OCI-LY7 (cell line): ENCODE measurements at regions not wholly inside any gene's neighbourhood (a gene's known extent, or its start where the extent isn't known, plus 50 kb on each side); places are given as distances from the start of the nearest gene placed in this dataset.

Experiments used
- CTCF ChIP-seq: fragments of 200-600 bp; sonication (generic); conservative IDR thresholded peaks from 2 replicates; pipeline ENCODE4 v1.5.1; 2014; ENCODE audit warnings: mild to moderate bottlenecking, antibody characterized with exemption, low read length, moderate library complexity, mixed read lengths
- EZH2phosphoT487 ChIP-seq: fragments of 200-600 bp; sonication (generic); IDR thresholded peaks from 2 replicates; pipeline ENCODE4 v1.6.1; 2018; ENCODE audit warnings: low read depth, borderline replicate concordance, mild to moderate bottlenecking, mixed run types, antibody characterized with exemption, low read length, moderate library complexity, mixed read lengths

GRCh38 chr5:74957029-74957784 is 91.0 kb upstream of the FAM169A start:
- TF ChIP-seq CTCF (no peak), EZH2phosphoT487 (no peak)
